Activated T-helper 1 cell treated with anti-CD3 and anti-CD28 coated beads, Interleukin-12 subunit alpha, Interleukin-12 subunit beta, Interleukin-2, Interleukin-4 antibody, amounts not matched to agents 30 ng/mL and 10 ng/mL and 1 ng/mL, durations not matched to agents 14 hours and 24 hours and 36 hours (primary cell): ENCODE measurements at regions not wholly inside any gene's neighbourhood (a gene's known extent, or its start where the extent isn't known, plus 50 kb on each side); places are given as distances from the start of the nearest gene placed in this dataset.

Experiments used
- DNase-seq: peaks from one replicate; pipeline ENCODE4 v3.0.0; 2021; ENCODE audit warnings: low spot score
- H3K27ac Mint-ChIP-seq: one replicate; pipeline ENCODE4 v1.8.0; 2021; ENCODE audit warnings: mild to moderate bottlenecking, mixed read lengths
- H3K27me3 Mint-ChIP-seq: one replicate; pipeline ENCODE4 v1.8.0; 2022; ENCODE audit warnings: mild to moderate bottlenecking, moderate library complexity, mixed read lengths; ENCODE audit not compliant: insufficient read depth
- H3K36me3 Mint-ChIP-seq: one replicate; pipeline ENCODE4 v1.8.0; 2021; ENCODE audit warnings: low read depth, mixed read lengths
- H3K4me1 Mint-ChIP-seq: one replicate; pipeline ENCODE4 v1.8.0; 2021; ENCODE audit warnings: low read depth, mixed read lengths
- H3K4me3 Mint-ChIP-seq: one replicate; pipeline ENCODE4 v1.8.0; 2021; ENCODE audit warnings: mild to moderate bottlenecking, moderate library complexity, mixed read lengths
- H3K9me3 Mint-ChIP-seq: one replicate; pipeline ENCODE4 v1.8.0; 2021; ENCODE audit warnings: mixed read lengths
- intact Hi-C: fragments of 100-400 bp; cut with micrococcal nuclease; formaldehyde crosslinking; loops from one replicate; pipeline ENCODE4 v1.15.1; 2024

DNA sequence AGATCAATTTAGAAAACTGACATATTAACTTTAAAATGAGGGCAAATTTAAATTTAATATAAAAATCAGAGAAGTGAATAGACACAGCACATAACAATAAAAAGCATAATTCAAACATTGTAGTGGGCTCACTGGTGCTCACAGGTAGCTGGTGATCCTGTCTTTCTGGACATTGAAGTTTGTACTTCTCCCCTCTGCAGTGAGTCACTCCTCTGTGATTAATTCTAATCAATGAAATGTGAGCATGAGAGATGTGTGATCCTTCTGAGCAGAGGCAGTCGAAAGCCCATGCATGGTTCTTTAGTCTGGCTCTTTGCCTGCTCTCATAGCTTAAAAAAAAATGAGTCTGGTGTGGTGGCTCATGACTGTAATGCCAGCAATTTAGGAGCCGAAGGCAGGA, 59.0 kb upstream of the RERGL start:
- Mint-ChIP-seq H3K9me3 (no peaks in the 10 kb centered on the region), H3K4me3 (no peak overlapping the region), H3K27me3 (no peaks in the 10 kb centered on the region), H3K4me1 (no peaks in the 10 kb centered on the region), H3K27ac (no peak overlapping the region), H3K36me3 (no peaks in the 10 kb centered on the region)
- intact Hi-C loops: no loop called here
- no peak for DNase-seq

GRCh38 chr12:18146363-18146762, 56.4 kb upstream of the RERGL start:
- intact Hi-C loops: no loop called here
- H3K27ac Mint-ChIP-seq: no peak overlapping the region
- no peaks in the 10 kb centered on the region for H3K27me3 Mint-ChIP-seq
- no peaks in the 10 kb centered on the region for H3K4me1 Mint-ChIP-seq
- no peaks in the 10 kb centered on the region for H3K9me3 Mint-ChIP-seq
- DNase-seq: no peak
- H3K4me3 Mint-ChIP-seq: no peak overlapping the region
- no peaks in the 10 kb centered on the region for H3K36me3 Mint-ChIP-seq

- no peaks in the 10 kb centered on the region for H3K36me3 Mint-ChIP-seq
- H3K4me3 Mint-ChIP-seq: no peak overlapping the region
- no peak for DNase-seq
- H3K27ac Mint-ChIP-seq: no peak overlapping the region
- H3K9me3 Mint-ChIP-seq: no peaks in the 10 kb centered on the region
- intact Hi-C loops: no loop called here
- no peaks in the 10 kb centered on the region for H3K27me3 Mint-ChIP-seq
- no peaks in the 10 kb centered on the region for H3K4me1 Mint-ChIP-seq
Observed at GRCh38 chr12:18145924-18146323, 55.9 kb upstream of the RERGL start.

- H3K4me3 Mint-ChIP-seq: no peak overlapping the region
- DNase-seq: no peak
- no peaks in the 10 kb centered on the region for H3K4me1 Mint-ChIP-seq
- H3K9me3 Mint-ChIP-seq: no peaks in the 10 kb centered on the region
- no peaks in the 10 kb centered on the region for H3K27me3 Mint-ChIP-seq
- intact Hi-C loops: no loop called here
- H3K36me3 Mint-ChIP-seq: no peaks in the 10 kb centered on the region
- H3K27ac Mint-ChIP-seq: no peak overlapping the region
Observed at GRCh38 chr12:18141048-18141982, 51.3 kb upstream of the RERGL start.

DNA sequence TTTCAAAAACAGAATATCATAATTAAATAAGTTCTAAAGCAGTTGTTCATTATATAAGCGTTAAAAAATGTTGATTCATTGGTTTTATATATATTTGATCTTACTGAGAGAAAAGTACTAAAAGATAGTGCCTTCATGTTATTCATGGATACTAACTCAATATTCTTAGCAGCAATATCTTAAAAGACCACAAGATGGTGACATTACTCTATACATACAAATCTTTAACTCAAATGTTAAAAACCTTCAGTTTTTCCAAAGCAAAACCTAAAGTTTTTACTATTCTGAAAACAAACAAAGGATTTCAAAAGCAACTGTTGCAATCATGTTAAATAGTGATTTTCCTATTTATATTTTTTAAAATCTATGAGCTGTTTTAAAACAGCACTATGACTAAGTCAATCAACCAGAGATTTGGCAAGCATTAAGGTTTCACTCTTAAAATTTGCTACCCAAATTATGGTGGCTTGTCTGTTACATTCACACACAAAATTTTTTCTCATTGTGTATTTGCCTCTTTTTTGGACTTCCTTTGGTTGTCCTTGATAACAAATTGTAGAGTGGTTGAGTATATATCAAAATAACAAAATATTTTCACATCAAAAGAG, 50.1 kb upstream of the RERGL start:
- no peaks in the 10 kb centered on the region for H3K9me3 Mint-ChIP-seq
- H3K27me3 Mint-ChIP-seq: no peaks in the 10 kb centered on the region
- DNase-seq: no peak
- no peaks in the 10 kb centered on the region for H3K4me1 Mint-ChIP-seq
- no peak overlapping the region for H3K27ac Mint-ChIP-seq
- H3K4me3 Mint-ChIP-seq: no peak overlapping the region
- H3K36me3 Mint-ChIP-seq: no peaks in the 10 kb centered on the region
- intact Hi-C loops: no loop called here
